Muscle of back (tissue), 3 donors: ENCODE measurements at regions not wholly inside any gene's neighbourhood (a gene's known extent, or its start where the extent isn't known, plus 50 kb on each side); places are given as distances from the start of the nearest gene placed in this dataset.

Source experiments
- DNase-seq, 3 donors: peaks; one replicate each; pipeline versions ENCODE4 v3.0.0 to v3.0.0-alpha.2; 2013

- DNase-seq, result no peak
These were observed 187.3 kb downstream of the NDFIP2 start for GRCh38 chr13:79668201-79668752.

- DNase-seq, result no peak
These were observed 186.8 kb downstream of the NDFIP2 start for GRCh38 chr13:79667771-79668170.

- no peak for DNase-seq
These were observed 183.2 kb downstream of the NDFIP2 start for GRCh38 chr13:79663977-79664636.

- no peak for DNase-seq
These were observed 182.5 kb downstream of the NDFIP2 start for GRCh38 chr13:79663435-79663834.

- DNase-seq, result no peak
These were observed 181.9 kb downstream of the NDFIP2 start for GRCh38 chr13:79662882-79663281.

GRCh38 chr13:79660361-79660760 is 179.4 kb downstream of the NDFIP2 start:
- no peak for DNase-seq

GRCh38 chr13:79659121-79659521 is 178.2 kb downstream of the NDFIP2 start:
- DNase-seq, result peak; percentile 80 to 94 (median 85)

- no peak for DNase-seq
These were observed 177.5 kb downstream of the NDFIP2 start for GRCh38 chr13:79658333-79658975.

GRCh38 chr13:79655509-79655908 is 174.6 kb downstream of the NDFIP2 start:
- DNase-seq, result no peak

GRCh38 chr13:79654520-79654919 is 173.6 kb downstream of the NDFIP2 start:
- no peak for DNase-seq

- no peak for DNase-seq
These were observed 169.7 kb downstream of the NDFIP2 start for GRCh38 chr13:79650688-79651087.

GRCh38 chr13:79648191-79648590 is 167.2 kb downstream of the NDFIP2 start:
- DNase-seq, result no peak

- DNase-seq, result no peak
These were observed 166.6 kb downstream of the NDFIP2 start for GRCh38 chr13:79647533-79647932.

GRCh38 chr13:79646880-79647279 is 165.9 kb downstream of the NDFIP2 start:
- no peak for DNase-seq

GRCh38 chr13:79645569-79645968 is 164.6 kb downstream of the NDFIP2 start:
- no peak for DNase-seq

- DNase-seq, result no peak
These were observed 161.6 kb downstream of the NDFIP2 start for GRCh38 chr13:79642596-79642995.

GRCh38 chr13:79637133-79637763 is 156.3 kb downstream of the NDFIP2 start:
- DNase-seq, result peak in 2 of 3 donors; percentile 44 to 60

- DNase-seq, result peak in 1 of 3 donors; percentile 25
These were observed 150.2 kb downstream of the NDFIP2 start for GRCh38 chr13:79631051-79631659.

GRCh38 chr13:79628463-79628862 is 147.5 kb downstream of the NDFIP2 start:
- DNase-seq, result no peak

- no peak for DNase-seq
These were observed 146.0 kb downstream of the NDFIP2 start for GRCh38 chr13:79626924-79627323.

- DNase-seq, result no peak
These were observed 144.6 kb downstream of the NDFIP2 start for GRCh38 chr13:79625517-79625916.

- no peak for DNase-seq
These were observed 140.9 kb downstream of the NDFIP2 start for GRCh38 chr13:79621902-79622301.
